ENCODE measurements at regions not wholly inside any gene's neighbourhood (a gene's known extent, or its start where the extent isn't known, plus 50 kb on each side); places are given as distances from the start of the nearest gene placed in this dataset.
"Not testable (repeated sequence)": the region's sequence is repeated elsewhere in the genome, so short reads cannot be mapped to it uniquely, and the experiment has no call there.

DNA sequence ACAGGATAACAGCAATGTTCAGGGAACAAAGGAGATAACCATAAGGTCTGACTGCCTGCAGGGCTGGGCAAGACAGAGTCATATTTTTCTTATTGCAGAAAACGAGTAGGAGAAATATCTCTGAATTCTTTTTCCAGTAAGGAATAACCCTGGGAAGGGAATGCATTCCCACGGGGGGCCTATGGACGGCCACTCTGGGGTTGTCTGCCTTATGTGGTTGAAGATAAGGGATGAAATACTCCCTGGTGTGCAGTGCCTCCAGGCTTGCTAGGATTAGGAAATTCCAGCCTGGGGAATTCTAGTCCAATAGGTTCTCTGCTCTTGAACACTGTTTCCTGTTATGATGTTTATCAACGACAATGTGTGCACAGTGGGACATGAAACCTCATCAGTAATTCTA is 185.3 kb upstream of the HSFY2 start:
- no peak for DNase-seq (ENCODE audit: low read depth)

- DNase-seq (ENCODE audit: low read depth), result peak; percentile 0
Observed at GRCh38 chrY:18951657-18952435, 178.3 kb upstream of the HSFY2 start.

DNA sequence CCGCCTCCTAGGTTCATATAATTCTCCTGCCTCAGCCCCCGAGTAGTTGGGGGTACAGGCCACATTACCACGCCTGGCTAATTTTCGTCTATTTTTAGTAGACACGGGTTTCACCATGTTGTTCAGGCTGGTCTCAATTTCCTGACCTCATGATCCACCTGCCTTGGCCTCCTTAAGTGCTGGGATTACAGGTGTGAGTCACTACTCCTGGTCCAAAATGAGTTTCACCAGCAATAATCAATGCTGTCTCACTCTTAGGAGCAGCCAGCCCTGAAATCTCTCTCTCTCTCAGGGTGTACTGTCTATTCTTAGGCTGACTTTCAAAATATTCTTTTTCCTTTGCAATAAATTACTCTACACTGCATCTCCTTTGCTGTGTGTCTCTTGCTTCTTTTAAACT is 177.5 kb upstream of the HSFY2 start:
- DNase-seq (ENCODE audit: low read depth), result no peak

GRCh38 chrY:18936831-18937230 is 163.3 kb upstream of the HSFY2 start:
- no peak for DNase-seq (ENCODE audit: low read depth)

GRCh38 chrY:18919256-18919655 is 145.7 kb upstream of the HSFY2 start:
- no peak for DNase-seq (ENCODE audit: low read depth)

DNA sequence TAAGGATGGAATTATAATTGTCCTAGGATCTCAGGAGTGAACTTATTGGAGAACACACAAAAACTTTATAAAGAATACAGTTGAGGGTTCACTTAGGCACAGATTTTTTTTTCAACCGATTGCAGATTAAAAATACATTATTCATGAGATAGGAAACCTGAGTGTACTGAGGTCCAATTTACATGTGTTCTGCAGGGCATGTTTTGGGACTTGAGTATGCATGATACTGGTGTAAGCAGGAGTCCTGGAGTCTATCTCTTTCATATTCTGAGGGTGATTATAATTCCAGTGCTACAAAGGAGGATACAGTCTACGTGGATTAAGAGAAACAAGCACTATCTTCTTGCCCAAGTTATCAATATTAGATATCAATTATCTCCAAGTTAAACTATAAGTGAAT is 139.3 kb upstream of the HSFY2 start:
- DNase-seq (ENCODE audit: low read depth), result no peak

DNA sequence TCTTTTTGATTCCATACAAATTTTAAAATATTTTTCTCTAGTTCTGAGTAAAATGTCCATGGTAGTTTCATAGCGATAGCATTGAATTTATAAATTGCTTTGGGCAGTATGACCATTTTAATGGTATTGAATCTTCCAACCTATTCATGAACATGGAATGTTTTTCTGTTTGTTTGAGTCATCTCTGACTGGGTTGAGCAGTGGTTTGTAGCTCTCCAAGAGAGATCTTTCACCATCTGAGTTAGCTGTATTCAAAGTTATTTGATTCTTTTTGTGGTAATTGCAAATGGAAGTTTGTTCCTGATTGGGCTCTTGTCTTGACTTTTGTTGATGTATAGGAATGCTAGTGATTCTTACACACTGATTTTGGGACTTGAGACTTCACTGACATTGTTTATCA is 136.3 kb upstream of the HSFY2 start:
- DNase-seq (ENCODE audit: low read depth), result peak; percentile 43

GRCh38 chrY:18906198-18906597 is 132.7 kb upstream of the HSFY2 start:
- peak; percentile 77 for DNase-seq (ENCODE audit: low read depth)

DNA sequence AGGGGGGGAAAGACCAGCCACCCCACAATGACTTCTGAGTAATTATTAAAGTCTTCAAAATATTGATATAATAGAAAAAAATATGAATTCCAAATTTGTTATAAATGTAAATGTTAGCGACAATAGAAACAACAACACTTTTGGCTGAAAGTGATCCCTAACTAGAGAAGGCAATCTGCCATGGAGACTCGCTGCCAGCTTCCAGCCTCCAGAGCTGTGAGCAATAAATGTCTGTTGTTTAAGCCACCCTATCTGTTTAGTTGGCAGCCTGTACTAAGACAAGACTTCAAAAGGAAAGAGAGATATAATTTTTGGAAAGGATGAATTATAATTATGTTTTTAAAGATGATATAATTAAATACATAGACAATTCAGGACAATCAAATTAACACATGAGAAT is 130.8 kb upstream of the HSFY2 start:
- no peak for DNase-seq (ENCODE audit: low read depth)

GRCh38 chrY:18891994-18892393 is 118.5 kb upstream of the HSFY2 start:
- no peak for DNase-seq (ENCODE audit: low read depth)

DNA sequence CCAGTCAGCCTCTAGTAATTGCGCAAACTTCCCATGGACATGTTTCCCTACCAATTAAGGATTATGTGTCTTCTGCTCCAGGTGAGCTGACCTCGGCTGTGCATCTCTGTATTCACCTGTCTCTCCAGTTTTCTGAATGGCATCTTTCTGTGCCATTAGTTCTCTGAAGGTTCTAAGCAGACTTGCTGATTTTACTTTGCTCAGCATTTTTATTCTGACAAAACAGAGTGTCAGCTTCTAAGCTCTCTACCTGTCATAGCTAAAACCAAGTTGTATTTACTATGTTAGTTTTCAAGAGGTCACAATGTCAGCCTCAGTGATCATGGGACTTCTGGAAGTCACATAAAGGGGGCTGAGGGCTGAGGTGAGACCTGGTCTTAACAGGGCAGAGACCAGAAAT is 116.0 kb upstream of the HSFY2 start:
- DNase-seq (ENCODE audit: low read depth), result no peak

DNA sequence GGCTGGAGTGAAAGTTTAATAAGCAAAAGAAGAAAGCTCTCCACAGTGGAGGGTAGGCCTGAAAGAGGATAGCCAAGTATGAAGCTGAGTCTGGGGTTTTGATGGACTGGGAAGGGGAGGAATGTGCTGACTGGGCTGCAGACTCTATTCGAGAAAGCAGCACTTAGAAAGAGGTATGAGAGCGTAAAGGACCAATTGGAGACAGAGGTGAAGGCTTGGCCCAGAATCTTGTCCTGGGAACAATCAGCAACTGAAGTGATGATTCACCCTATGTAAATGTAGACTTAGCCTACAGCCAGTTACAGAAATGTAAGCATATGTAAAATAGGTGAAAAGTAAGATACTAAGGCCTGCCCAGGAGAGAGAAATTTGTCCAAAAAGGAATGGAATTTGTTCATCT is 111.2 kb upstream of the HSFY2 start:
- DNase-seq (ENCODE audit: low read depth), result peak; percentile 36

- not testable (repeated sequence) for DNase-seq (ENCODE audit: low read depth)
Observed at GRCh38 chrY:18869145-18869544, 95.6 kb upstream of the HSFY2 start.

GRCh38 chrY:18866887-18867551 is 93.5 kb upstream of the HSFY2 start:
- DNase-seq (ENCODE audit: low read depth), result not testable (repeated sequence)

GRCh38 chrY:18860856-18861255 is 87.3 kb upstream of the HSFY2 start:
- DNase-seq (ENCODE audit: low read depth), result not testable (repeated sequence)

GRCh38 chrY:18858484-18859191 is 85.1 kb upstream of the HSFY2 start:
- not testable (repeated sequence) for DNase-seq (ENCODE audit: low read depth)

GRCh38 chrY:18855184-18855583 is 81.6 kb upstream of the HSFY2 start:
- DNase-seq (ENCODE audit: low read depth), result not testable (repeated sequence)

DNA sequence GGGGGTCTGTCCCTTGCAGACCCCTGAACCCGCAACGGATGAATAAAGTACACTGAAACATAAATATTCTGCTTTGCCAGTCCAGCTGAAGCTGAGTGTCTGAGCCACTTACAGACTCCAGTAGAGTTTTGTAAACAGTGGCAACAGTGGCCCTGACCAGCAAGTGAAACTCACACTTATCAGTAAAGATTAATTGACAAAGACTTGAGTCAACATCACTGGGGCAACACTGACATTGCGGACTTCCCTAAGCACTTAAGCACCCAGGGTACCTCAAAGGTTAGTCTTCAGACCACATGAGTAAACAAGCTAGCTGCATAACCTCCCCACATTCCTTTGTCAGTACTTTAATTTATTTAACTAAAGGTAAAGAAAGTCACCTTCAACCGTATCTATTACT is 79.8 kb upstream of the HSFY2 start:
- DNase-seq (ENCODE audit: low read depth), result not testable (repeated sequence)

DNA sequence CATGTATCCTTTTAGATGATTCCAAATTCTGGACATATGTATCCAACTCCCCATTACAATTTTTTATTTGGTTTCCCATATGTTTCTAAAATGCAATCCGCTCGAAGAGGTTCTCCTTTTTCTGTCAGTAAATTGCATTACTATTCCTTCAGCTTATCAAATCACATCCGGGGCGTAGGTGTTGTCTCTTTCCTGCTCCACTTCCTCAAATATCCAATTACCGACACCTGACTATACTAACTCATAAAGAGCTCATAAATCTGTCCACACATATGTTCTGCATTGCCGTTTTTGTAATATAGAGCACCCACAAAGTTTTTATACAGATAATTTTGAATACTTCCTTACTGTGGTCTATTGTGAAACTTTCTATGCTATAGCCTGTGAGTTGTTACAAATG is 63.1 kb upstream of the HSFY2 start:
- DNase-seq (ENCODE audit: low read depth), result not testable (repeated sequence)

Measured in HT1080 (cell line).